ENCODE measurements at regions not wholly inside any gene's neighbourhood (a gene's known extent, or its start where the extent isn't known, plus 50 kb on each side); places are given as distances from the start of the nearest gene placed in this dataset.

- ATAC-seq (ENCODE audit: low read depth) (no peak), DNase-seq (no peak)
- H3K4me3 Mint-ChIP-seq: no peak overlapping the region
- H3K9me3 Mint-ChIP-seq: no peaks in the 10 kb centered on the region
- H3K27me3 Mint-ChIP-seq: no peaks in the 10 kb centered on the region
- POLR2A ChIA-PET: no interaction called here
- no peaks in the 10 kb centered on the region for H3K36me3 Mint-ChIP-seq
- H3K4me1 Mint-ChIP-seq: no peaks in the 10 kb centered on the region
- H3K27ac Mint-ChIP-seq: no peak overlapping the region
Measured at GRCh38 chr5:52177193-52177592, 610.5 kb upstream of the ITGA1 start.

- H3K36me3 Mint-ChIP-seq: no peaks in the 10 kb centered on the region
- no peak for ATAC-seq (ENCODE audit: low read depth)
- H3K4me1 Mint-ChIP-seq: no peaks in the 10 kb centered on the region
- POLR2A ChIA-PET: no interaction called here
- no peaks in the 10 kb centered on the region for H3K27me3 Mint-ChIP-seq
- H3K9me3 Mint-ChIP-seq: no peaks in the 10 kb centered on the region
- H3K27ac Mint-ChIP-seq: no peak overlapping the region
- H3K4me3 Mint-ChIP-seq: no peak overlapping the region
- DNase-seq: no peak
Measured at GRCh38 chr5:52181403-52181802, 606.3 kb upstream of the ITGA1 start.

- POLR2A ChIA-PET: no interaction called here
- Mint-ChIP-seq H3K27ac (no peak overlapping the region), H3K4me3 (no peak overlapping the region), H3K27me3 (no peaks in the 10 kb centered on the region), H3K36me3 (no peaks in the 10 kb centered on the region), H3K9me3 (no peaks in the 10 kb centered on the region), H3K4me1 (no peaks in the 10 kb centered on the region)
- no peak for ATAC-seq (ENCODE audit: low read depth)
- DNase-seq: no peak
Measured at GRCh38 chr5:52190737-52191136, 597.0 kb upstream of the ITGA1 start.

GRCh38 chr5:52199833-52200232 is 587.9 kb upstream of the ITGA1 start:
- Mint-ChIP-seq H3K27ac (no peak overlapping the region), H3K36me3 (no peaks in the 10 kb centered on the region), H3K9me3 (peaks cover 2% of the 10 kb centered on the region), H3K4me3 (no peak overlapping the region), H3K4me1 (no peaks in the 10 kb centered on the region), H3K27me3 (no peaks in the 10 kb centered on the region)
- POLR2A ChIA-PET: no interaction called here
- DNase-seq (no peak), ATAC-seq (ENCODE audit: low read depth) (no peak)

DNA sequence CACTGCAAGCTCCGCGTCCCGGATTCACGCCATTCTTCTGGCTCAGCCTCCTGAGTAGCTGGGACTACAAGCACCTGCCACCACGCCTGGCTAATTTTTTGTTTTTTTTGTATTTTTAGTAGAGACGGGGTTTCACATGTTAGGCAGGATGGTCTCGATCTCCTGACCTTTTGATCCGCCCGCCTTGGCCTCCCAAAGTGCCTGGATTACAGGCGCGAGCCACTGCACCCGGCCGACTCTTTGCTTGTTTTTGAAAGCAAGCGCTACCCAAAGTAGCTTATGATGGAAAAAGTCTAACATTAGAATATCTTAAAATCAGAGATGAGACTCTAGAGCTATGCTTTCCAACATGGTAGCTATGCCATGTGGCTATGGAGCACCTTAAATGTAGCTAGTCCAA is 585.5 kb upstream of the ITGA1 start:
- H3K27ac Mint-ChIP-seq: no peak overlapping the region
- no peak overlapping the region for H3K4me3 Mint-ChIP-seq
- H3K27me3 Mint-ChIP-seq: no peaks in the 10 kb centered on the region
- POLR2A ChIA-PET: interaction anchor here (0.7 kb wide), 1 partner anchor 231 kb away, joined by 3 read pairs; no protein-coding TSS in a partner anchor
- DNase-seq: no peak
- no peaks in the 10 kb centered on the region for H3K4me1 Mint-ChIP-seq
- no peaks in the 10 kb centered on the region for H3K9me3 Mint-ChIP-seq
- ATAC-seq (ENCODE audit: low read depth): no peak
- H3K36me3 Mint-ChIP-seq: no peaks in the 10 kb centered on the region

DNA sequence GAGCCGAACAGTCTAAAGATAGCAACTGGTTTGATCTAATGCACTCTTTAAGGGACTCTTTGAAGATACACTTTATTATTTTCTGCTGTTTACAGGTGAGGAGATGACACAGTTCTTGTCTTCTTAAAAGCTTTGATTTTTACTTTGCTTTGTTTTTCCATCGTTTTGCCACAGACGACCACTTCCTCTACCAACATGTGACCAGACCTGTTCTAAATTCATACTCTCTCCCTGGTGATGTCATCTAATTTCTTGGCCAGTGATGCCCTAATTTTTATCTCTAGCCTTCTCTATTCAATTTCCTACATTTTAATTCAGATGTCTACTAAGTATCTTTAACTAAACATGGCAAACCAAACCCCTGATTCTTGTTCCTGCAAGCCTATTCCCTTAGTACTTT is 583.4 kb upstream of the ITGA1 start:
- no peak overlapping the region for H3K27ac Mint-ChIP-seq
- H3K4me1 Mint-ChIP-seq: no peaks in the 10 kb centered on the region
- no peak for DNase-seq
- ATAC-seq (ENCODE audit: low read depth): no peak
- POLR2A ChIA-PET: no interaction called here
- no peaks in the 10 kb centered on the region for H3K9me3 Mint-ChIP-seq
- no peaks in the 10 kb centered on the region for H3K36me3 Mint-ChIP-seq
- no peaks in the 10 kb centered on the region for H3K27me3 Mint-ChIP-seq
- no peak overlapping the region for H3K4me3 Mint-ChIP-seq
